BLaER1 (cell line): ENCODE measurements at regions not wholly inside any gene's neighbourhood (a gene's known extent, or its start where the extent isn't known, plus 50 kb on each side); places are given as distances from the start of the nearest gene placed in this dataset.

Source experiments
- H3K27ac ChIP-seq: shearing (Covaris generic); formaldehyde crosslinking; 2 replicates; pipeline ENCODE4 v1.8.1; 2022
- H3K27me3 ChIP-seq: shearing (Covaris generic); formaldehyde crosslinking; 2 replicates; pipeline ENCODE4 v1.8.1; 2022
- H3K36me3 ChIP-seq: shearing (Covaris generic); formaldehyde crosslinking; 2 replicates; pipeline ENCODE4 v1.8.1; 2022
- H3K4me1 ChIP-seq: shearing (Covaris generic); formaldehyde crosslinking; 2 replicates; pipeline ENCODE4 v1.8.1; 2022
- H3K4me2 ChIP-seq: shearing (Covaris generic); formaldehyde crosslinking; 2 replicates; pipeline ENCODE4 v1.8.1; 2022
- H3K4me3 ChIP-seq: shearing (Covaris generic); formaldehyde crosslinking; 2 replicates; pipeline ENCODE4 v1.8.1; 2022
- H3K9ac ChIP-seq: shearing (Covaris generic); formaldehyde crosslinking; 2 replicates; pipeline ENCODE4 v1.8.1; 2022
- H3K9me3 ChIP-seq: shearing (Covaris generic); formaldehyde crosslinking; 2 replicates; pipeline ENCODE4 v1.8.1; 2022
- H4K20me1 ChIP-seq: shearing (Covaris generic); formaldehyde crosslinking; 2 replicates; pipeline ENCODE4 v1.8.1; 2022
- Cebpa-rat ChIP-seq: shearing (Covaris generic); IDR thresholded peaks from 2 replicates; pipeline ENCODE4 v1.8.1; 2022

DNA sequence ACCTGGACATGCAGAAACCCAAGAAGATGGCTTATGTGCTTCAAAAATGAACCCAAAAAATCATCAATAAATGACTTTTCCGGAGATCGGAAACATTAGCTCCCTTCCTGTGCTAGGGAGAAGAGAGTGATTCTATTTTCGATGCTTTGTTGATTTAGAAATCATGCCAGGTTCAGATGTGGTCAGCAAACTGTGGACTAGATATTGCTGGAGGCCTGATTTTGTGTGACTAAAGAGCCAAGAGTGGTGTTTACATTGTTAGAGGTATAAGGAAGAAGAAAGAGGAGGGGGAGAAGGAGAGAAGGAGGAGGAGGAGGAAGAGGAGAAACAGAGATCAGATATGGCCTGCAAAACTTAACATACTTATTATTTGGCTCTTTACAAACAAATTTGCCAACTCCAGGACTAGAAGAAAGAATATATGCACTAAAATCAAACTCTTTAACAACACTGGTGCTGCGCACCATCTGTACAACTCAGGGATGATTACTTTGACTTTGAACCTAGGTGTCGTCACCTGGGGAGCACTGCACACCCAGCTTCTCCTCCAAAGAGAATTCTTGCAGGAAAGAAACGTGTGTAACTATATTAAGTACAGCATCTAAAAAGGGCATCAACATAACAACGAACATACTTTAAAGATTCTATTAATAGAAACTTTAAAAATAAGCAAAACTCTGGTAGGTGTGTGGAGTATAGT lies 664.9 kb upstream of the LCORL start:
- no peaks in the 10 kb centered on the region for H3K9me3 ChIP-seq

DNA sequence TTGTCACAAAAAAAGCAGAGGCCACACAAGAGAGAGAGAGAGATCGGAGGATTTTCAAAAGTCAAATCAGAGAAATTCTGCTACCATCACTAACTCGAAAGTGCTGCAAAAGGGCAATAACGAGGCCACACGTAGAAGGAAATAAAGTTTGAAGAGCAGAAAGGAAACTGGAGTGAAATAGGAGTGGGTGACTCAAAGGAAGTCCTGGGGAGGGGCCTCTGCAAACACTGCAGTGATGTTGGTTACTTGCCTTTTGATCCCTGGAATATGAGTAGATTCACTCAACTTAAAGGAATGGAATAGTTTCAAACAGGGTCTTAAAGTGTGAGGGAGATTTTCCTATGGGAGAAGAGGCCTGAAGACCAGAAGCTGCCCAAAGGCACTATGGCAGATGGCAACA lies 663.4 kb upstream of the LCORL start:
- Histone ChIP-seq H3K4me1 (no peaks in the 10 kb centered on the region), H3K27me3 (no peaks in the 10 kb centered on the region), H3K9ac (no peak overlapping the region), H3K9me3 (no peaks in the 10 kb centered on the region), H3K36me3 (no peaks in the 10 kb centered on the region), H3K4me2 (no peak overlapping the region), H3K27ac (no peak overlapping the region), H3K4me3 (no peak overlapping the region), H4K20me1 (no peaks in the 10 kb centered on the region)
- TF ChIP-seq Cebpa-rat, result no peak

More for the DNA sequence above, 664.9 kb upstream of the LCORL start:
- H3K9ac ChIP-seq, result no peak overlapping the region
- no peak for TF ChIP-seq Cebpa-rat
- no peaks in the 10 kb centered on the region for H3K27me3 ChIP-seq
- no peak overlapping the region for H3K27ac ChIP-seq
- no peak overlapping the region for H3K4me2 ChIP-seq
- H3K4me1 ChIP-seq, result no peaks in the 10 kb centered on the region
- H3K36me3 ChIP-seq, result no peaks in the 10 kb centered on the region
- H3K4me3 ChIP-seq, result no peak overlapping the region
- no peaks in the 10 kb centered on the region for H4K20me1 ChIP-seq

DNA sequence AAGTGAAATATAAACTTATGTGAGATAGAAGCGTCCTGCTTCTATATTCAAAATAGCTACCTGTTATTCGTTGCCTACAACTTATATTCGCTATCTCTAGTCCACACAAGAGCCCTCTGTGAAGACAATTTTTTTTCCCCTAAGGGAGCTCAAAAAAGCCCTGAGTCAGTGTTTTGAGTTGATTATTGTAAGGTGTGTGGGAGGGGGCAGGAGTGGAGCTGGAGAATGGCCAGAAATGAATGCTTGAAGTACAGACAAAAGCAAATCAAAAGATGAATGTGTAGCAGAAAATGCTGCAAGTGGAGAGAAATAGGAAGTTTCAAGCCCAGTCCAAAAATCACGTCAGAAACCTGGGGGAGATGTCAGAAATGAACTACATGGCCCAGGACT lies 655.0 kb upstream of the LCORL start:
- Histone ChIP-seq H3K27me3 (no peaks in the 10 kb centered on the region), H3K4me1 (no peaks in the 10 kb centered on the region), H3K36me3 (no peaks in the 10 kb centered on the region), H3K4me3 (no peak overlapping the region), H4K20me1 (no peaks in the 10 kb centered on the region), H3K27ac (no peak overlapping the region), H3K9ac (no peak overlapping the region), H3K9me3 (no peaks in the 10 kb centered on the region), H3K4me2 (no peak overlapping the region)
- TF ChIP-seq Cebpa-rat, result no peak

DNA sequence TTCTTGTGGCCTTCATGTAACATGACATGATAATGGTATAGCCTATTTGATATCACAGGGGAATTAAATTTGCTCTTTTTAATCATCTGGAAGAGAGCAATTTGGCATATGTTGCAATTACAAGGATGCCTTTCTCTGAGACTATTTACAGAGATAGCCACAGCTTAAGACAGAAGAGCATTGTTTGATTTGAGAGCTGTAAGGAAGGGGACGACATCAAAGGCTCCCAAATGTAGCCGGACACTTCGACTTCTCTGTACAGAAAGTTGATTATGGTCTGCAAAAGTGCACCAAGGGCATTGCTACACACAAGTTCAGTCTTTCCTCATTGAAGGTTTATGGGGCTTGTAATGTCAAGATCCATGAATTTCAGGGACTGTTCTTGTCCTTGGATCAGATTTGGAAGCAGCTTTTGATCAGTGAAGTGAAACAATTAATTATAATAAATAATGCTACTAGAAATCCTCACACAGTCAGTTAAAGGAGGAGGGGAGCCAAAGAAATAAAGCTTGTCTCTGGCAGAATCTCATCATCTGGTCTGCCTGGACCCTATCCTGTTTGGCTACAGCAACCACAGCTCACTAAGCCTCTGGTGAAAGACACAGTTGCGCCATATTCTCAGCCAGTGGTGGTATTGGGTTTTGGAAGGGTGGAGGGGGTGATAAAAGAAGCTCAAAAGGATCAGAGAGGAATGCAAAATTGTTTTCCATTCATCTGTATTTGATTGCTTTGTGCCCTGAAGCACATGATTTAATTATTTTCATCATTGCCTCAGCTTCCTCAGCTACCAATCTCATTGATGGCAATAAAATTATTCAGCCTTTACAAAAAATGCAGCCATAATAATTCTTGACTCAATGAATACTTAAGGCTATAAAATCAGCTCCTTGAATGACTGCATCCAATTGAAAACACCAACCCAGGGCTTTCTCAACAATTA lies 654.3 kb upstream of the LCORL start:
- H3K9me3 ChIP-seq, result no peaks in the 10 kb centered on the region
- H3K27me3 ChIP-seq, result no peaks in the 10 kb centered on the region
- no peak for TF ChIP-seq Cebpa-rat
- H4K20me1 ChIP-seq, result no peaks in the 10 kb centered on the region
- no peak overlapping the region for H3K27ac ChIP-seq
- no peak overlapping the region for H3K4me3 ChIP-seq
- H3K4me1 ChIP-seq, result no peaks in the 10 kb centered on the region
- H3K4me2 ChIP-seq, result no peak overlapping the region
- H3K36me3 ChIP-seq, result no peaks in the 10 kb centered on the region
- no peak overlapping the region for H3K9ac ChIP-seq

DNA sequence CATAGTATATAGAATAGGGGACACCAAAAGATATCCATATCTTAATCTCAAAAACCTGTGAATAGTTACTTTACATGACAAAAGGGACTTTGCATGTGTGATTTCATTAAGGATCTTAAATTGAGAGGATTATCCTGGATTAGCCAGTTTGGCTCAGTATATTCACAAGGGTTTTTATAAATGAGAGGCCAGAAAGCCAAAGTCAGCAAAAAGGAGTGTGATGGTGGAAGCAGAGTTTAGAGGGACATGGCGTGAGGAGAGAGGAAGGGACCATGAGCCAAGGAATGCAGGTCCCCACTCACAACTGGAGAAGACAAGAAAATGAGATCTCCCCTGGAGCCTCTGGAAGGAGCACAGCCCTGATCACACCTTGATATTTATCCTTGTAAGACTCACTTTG lies 648.5 kb upstream of the LCORL start:
- Histone ChIP-seq H3K27me3 (no peaks in the 10 kb centered on the region), H3K9me3 (no peaks in the 10 kb centered on the region), H3K4me2 (no peak overlapping the region), H3K4me1 (no peaks in the 10 kb centered on the region), H4K20me1 (no peaks in the 10 kb centered on the region), H3K36me3 (no peaks in the 10 kb centered on the region), H3K27ac (no peak overlapping the region), H3K4me3 (no peak overlapping the region), H3K9ac (no peak overlapping the region)
- TF ChIP-seq Cebpa-rat, result no peak

DNA sequence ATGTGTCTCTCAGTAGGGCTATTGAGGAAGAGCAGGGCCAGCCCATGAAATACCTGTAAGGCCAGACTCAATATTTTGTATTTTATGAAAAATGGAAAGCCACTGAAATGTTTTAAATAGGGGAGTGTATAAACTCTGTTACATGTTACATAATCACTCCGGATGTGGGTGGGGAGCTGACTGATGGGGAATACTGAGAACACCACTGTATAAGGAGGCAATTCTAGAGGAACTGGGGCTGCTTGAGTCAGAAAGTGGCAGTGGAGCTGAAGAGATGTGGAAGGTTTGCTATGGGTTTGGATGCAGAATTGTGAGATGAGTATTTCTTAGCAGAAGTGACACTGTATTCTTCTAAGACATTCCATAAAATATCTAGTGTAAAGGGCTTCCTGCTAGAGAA lies 647.8 kb upstream of the LCORL start:
- Histone ChIP-seq H3K9ac (no peak overlapping the region), H3K36me3 (no peaks in the 10 kb centered on the region), H3K9me3 (no peaks in the 10 kb centered on the region), H4K20me1 (no peaks in the 10 kb centered on the region), H3K27me3 (no peaks in the 10 kb centered on the region), H3K4me1 (no peaks in the 10 kb centered on the region), H3K27ac (no peak overlapping the region), H3K4me2 (no peak overlapping the region), H3K4me3 (no peak overlapping the region)
- TF ChIP-seq Cebpa-rat, result no peak

DNA sequence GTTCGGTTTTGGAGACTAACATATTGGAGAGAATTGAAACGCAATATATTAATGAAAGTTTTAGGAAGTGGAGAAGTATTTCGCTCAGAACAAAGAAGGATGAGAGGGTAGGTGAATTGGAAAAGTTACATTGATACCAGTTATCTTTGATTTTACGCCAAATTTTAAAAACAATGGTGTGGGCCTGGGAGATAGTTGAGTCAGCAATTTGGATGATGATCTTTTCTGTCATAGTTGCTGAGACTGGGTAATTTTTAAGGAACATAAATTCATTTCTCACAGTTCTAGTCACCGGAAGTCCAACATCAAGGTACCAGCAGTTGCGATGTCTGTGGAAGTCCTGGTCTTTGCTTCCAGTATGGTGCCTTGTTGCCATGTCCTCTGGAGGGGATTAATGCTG lies 644.8 kb upstream of the LCORL start:
- H3K27me3 ChIP-seq, result no peaks in the 10 kb centered on the region
- H3K4me3 ChIP-seq, result no peak overlapping the region
- H3K9ac ChIP-seq, result no peak overlapping the region
- no peaks in the 10 kb centered on the region for H4K20me1 ChIP-seq
- H3K4me2 ChIP-seq, result no peak overlapping the region
- H3K9me3 ChIP-seq, result no peaks in the 10 kb centered on the region
- H3K4me1 ChIP-seq, result no peaks in the 10 kb centered on the region
- TF ChIP-seq Cebpa-rat, result no peak
- no peak overlapping the region for H3K27ac ChIP-seq
- no peaks in the 10 kb centered on the region for H3K36me3 ChIP-seq

DNA sequence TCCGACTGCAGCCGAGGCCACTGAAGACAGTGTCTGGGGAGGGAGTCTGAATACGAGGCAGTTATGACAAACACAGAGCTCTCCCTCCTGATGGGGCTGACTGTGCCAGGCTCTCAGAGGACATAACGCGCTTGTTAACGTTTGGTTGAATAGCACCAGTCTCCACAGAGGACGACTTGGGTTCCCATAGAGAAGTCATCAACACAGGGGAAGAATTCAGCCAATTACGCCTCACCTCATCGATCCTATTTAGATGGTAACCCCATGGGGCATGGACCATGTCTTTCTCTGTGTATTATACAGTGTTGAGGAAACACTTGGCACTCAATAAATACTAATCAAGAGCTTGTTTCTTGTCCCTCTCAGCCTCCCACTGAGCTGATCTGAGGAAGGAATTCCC lies 642.6 kb upstream of the LCORL start:
- Histone ChIP-seq H3K9me3 (no peaks in the 10 kb centered on the region), H3K4me1 (no peaks in the 10 kb centered on the region), H3K4me2 (no peak overlapping the region), H3K9ac (no peak overlapping the region), H3K4me3 (no peak overlapping the region), H3K36me3 (no peaks in the 10 kb centered on the region), H3K27me3 (no peaks in the 10 kb centered on the region), H3K27ac (no peak overlapping the region), H4K20me1 (no peaks in the 10 kb centered on the region)
- no peak for TF ChIP-seq Cebpa-rat

DNA sequence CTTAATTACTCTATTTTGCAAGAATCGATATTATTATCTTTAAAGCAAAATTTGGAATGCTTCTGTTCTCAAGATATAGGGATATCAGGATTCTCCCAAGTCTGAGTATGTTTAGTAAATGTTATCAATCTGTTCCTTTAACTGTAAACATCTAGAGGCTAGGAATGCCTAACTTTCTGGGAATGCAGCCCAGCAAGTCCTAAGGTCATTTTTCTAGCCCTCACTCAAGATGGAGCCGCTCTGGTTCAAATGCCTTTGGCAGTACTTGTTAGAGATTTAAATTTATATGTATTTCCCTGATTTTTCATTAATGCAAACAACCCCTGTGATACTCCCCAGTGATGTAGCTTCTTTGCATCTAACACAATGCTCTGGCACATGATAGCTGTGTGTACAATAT lies 623.8 kb upstream of the LCORL start:
- no peak overlapping the region for H3K9ac ChIP-seq
- H3K4me1 ChIP-seq, result no peaks in the 10 kb centered on the region
- H3K4me2 ChIP-seq, result no peak overlapping the region
- H3K27ac ChIP-seq, result no peak overlapping the region
- peaks cover 11% of the 10 kb centered on the region; the same call in 1 of the 2 replicates for H3K9me3 ChIP-seq
- no peaks in the 10 kb centered on the region for H3K27me3 ChIP-seq
- H4K20me1 ChIP-seq, result no peaks in the 10 kb centered on the region
- no peak overlapping the region for H3K4me3 ChIP-seq
- no peak for TF ChIP-seq Cebpa-rat
- H3K36me3 ChIP-seq, result no peaks in the 10 kb centered on the region

DNA sequence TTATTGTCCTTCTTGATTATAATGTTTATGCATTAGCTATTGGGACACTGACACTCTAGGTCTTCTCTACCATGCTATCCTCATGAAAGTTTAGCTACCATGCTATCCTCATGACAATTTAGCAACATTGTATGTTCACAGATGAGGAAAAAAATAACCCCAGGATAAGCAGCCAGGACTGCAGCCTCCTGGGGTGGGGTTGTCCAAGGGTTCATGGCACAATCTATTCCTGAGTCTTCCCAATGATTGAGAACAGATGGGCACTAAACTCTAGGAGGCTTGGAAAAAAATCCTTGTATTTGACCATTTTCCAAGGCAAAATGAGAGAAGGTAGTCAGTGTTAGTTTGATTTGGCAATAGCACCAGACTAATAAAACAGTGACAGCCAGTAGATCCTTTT lies 619.8 kb upstream of the LCORL start:
- no peaks in the 10 kb centered on the region for H3K9me3 ChIP-seq
- no peaks in the 10 kb centered on the region for H3K36me3 ChIP-seq
- no peak overlapping the region for H3K9ac ChIP-seq
- H3K4me1 ChIP-seq, result no peaks in the 10 kb centered on the region
- H3K4me2 ChIP-seq, result no peak overlapping the region
- no peaks in the 10 kb centered on the region for H4K20me1 ChIP-seq
- no peaks in the 10 kb centered on the region for H3K27me3 ChIP-seq
- no peak for TF ChIP-seq Cebpa-rat
- H3K27ac ChIP-seq, result no peak overlapping the region
- H3K4me3 ChIP-seq, result no peak overlapping the region
